ENCODE measurements at regions not wholly inside any gene's neighbourhood (a gene's known extent, or its start where the extent isn't known, plus 50 kb on each side); places are given as distances from the start of the nearest gene placed in this dataset.

GRCh38 chr12:125382926-125383325 lies 317.7 kb downstream of the AACS start:
- TF ChIP-seq POLR2AphosphoS5 (IDR thresholded peaks at IDR 0.05) = no peak
- TF ChIP-seq, protein P1, sequence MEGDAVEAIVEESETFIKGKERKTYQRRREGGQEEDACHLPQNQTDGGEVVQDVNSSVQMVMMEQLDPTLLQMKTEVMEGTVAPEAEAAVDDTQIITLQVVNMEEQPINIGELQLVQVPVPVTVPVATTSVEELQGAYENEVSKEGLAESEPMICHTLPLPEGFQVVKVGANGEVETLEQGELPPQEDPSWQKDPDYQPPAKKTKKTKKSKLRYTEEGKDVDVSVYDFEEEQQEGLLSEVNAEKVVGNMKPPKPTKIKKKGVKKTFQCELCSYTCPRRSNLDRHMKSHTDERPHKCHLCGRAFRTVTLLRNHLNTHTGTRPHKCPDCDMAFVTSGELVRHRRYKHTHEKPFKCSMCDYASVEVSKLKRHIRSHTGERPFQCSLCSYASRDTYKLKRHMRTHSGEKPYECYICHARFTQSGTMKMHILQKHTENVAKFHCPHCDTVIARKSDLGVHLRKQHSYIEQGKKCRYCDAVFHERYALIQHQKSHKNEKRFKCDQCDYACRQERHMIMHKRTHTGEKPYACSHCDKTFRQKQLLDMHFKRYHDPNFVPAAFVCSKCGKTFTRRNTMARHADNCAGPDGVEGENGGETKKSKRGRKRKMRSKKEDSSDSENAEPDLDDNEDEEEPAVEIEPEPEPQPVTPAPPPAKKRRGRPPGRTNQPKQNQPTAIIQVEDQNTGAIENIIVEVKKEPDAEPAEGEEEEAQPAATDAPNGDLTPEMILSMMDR (IDR thresholded peaks at IDR 0.05) = no peak
- TF ChIP-seq POLR2A (IDR thresholded peaks at IDR 0.05; ENCODE audit: low read depth) = no peak
